HUDEP-2 (cell line): ENCODE measurements at regions not wholly inside any gene's neighbourhood (a gene's known extent, or its start where the extent isn't known, plus 50 kb on each side); places are given as distances from the start of the nearest gene placed in this dataset.
"Not testable (repeated sequence)": the region's sequence is repeated elsewhere in the genome, so short reads cannot be mapped to it uniquely, and the experiment has no call there.

Experiments
- DNase-seq, 76 experiments: peaks; one replicate each; lab custom pipeline; 2025; ENCODE audit not compliant: unreplicated experiment in 76 of 76; lab: John Stamatoyannopoulos, UW

- DNase-seq, result no peak
Observed at GRCh38 chr9:115758441-115758840, 395.1 kb upstream of the PAPPA start.

- no peak for DNase-seq
Observed at GRCh38 chr9:115759426-115759825, 394.2 kb upstream of the PAPPA start.

GRCh38 chr9:115764645-115765044 is 388.9 kb upstream of the PAPPA start:
- DNase-seq, result no peak

- DNase-seq, result no peak
Observed at GRCh38 chr9:115765060-115765459, 388.5 kb upstream of the PAPPA start.

- DNase-seq, result no peak
Observed at GRCh38 chr9:115766370-115766955, 387.1 kb upstream of the PAPPA start.

- DNase-seq, result no peak
Observed at GRCh38 chr9:115770521-115770920, 383.1 kb upstream of the PAPPA start.

GRCh38 chr9:115775659-115776058 is 377.9 kb upstream of the PAPPA start:
- no peak for DNase-seq

- DNase-seq, result no peak
Observed at GRCh38 chr9:115777610-115778009, 376.0 kb upstream of the PAPPA start.

GRCh38 chr9:115781070-115781736 is 372.4 kb upstream of the PAPPA start:
- no peak for DNase-seq

- DNase-seq, result no peak
Observed at GRCh38 chr9:115786321-115786720, 367.3 kb upstream of the PAPPA start.

GRCh38 chr9:115790520-115790919 is 363.1 kb upstream of the PAPPA start:
- no peak for DNase-seq

- no peak for DNase-seq
Observed at GRCh38 chr9:115794921-115795475, 358.6 kb upstream of the PAPPA start.

- no peak for DNase-seq
Observed at GRCh38 chr9:115799734-115800133, 353.9 kb upstream of the PAPPA start.

GRCh38 chr9:115804206-115804605 is 349.4 kb upstream of the PAPPA start:
- peak in 4 of 76 experiments; percentile 12 to 26 (median 16) for DNase-seq

- no peak for DNase-seq
Observed at GRCh38 chr9:115808108-115808507, 345.5 kb upstream of the PAPPA start.

- DNase-seq, result no peak
Observed at GRCh38 chr9:115808695-115809094, 344.9 kb upstream of the PAPPA start.

- DNase-seq, result peak in 1 of 76 experiments; percentile 2
Observed at GRCh38 chr9:115810166-115810565, 343.4 kb upstream of the PAPPA start.

- no peak for DNase-seq
Observed at GRCh38 chr9:115814081-115814480, 339.5 kb upstream of the PAPPA start.

- DNase-seq, result no peak
Observed at GRCh38 chr9:115815786-115816185, 337.8 kb upstream of the PAPPA start.

GRCh38 chr9:115818651-115819050 is 334.9 kb upstream of the PAPPA start:
- not testable (repeated sequence) for DNase-seq

GRCh38 chr9:115832031-115832430 is 321.6 kb upstream of the PAPPA start:
- DNase-seq, result no peak

- no peak for DNase-seq
Observed at GRCh38 chr9:115837618-115838017, 316.0 kb upstream of the PAPPA start.
